Epithelial cell of proximal tubule (primary cell): ENCODE measurements at regions not wholly inside any gene's neighbourhood (a gene's known extent, or its start where the extent isn't known, plus 50 kb on each side); places are given as distances from the start of the nearest gene placed in this dataset.

Experiments used
- DNase-seq: peaks from one replicate; pipeline ENCODE4 v3.0.0-alpha.2; 2011; ENCODE audit warnings: low read depth
- H3K4me3 ChIP-seq: 2 replicates; pipeline ENCODE4 v1.5.1; 2011; ENCODE audit warnings: low read depth, mild to moderate bottlenecking, low read length
- TF ChIP-seq, protein P1 (sequence below): conservative IDR thresholded peaks from 2 replicates; pipeline ENCODE4 v1.5.1; 2012; ENCODE audit warnings: low read depth, mild to moderate bottlenecking, low read length

DNA sequence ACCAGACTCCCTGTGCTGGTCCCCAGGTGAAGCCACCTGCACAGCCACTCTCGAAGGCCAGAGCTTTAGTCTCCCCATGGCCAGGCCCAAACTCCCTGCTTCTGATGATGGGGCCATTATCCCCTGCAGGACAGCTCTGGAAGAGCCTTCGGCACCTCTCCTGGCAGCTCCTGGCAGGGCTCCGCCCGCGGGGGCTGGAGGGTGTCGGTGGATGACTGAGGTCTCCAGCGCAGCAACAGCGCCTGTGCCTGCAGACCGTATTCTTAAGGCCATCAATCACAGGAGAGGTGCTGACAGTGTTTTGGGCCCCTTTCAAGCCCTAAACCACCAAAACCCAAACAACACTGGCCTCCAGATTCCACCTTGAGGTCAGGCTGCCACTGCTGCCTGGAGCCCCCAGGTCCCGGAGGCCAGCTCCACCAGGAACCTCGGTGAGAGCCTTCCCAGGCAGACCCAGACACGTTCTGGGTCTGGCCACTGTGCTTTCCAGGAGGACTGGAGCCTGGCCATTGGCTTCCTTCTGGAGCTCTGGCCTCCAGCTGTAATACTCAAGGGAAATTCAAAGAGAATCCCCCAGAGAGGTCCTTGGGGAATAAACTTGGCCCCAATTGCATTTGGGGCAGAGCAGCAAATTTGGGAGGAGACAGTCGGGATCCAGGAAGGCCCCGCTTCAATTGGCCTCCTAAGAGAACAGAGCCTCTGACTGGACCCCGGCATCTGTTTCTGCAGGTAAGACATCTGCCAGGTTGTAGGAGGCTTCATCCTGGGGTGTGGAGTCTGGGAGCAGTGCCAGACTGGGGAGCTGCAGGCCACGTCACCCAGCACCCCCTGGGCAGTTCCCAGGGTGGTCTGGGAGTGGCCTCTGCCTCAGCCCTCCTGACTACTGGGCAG lies 210.6 kb upstream of the RTL1 start:
- H3K4me3 ChIP-seq, result no peak overlapping the region
- no peak for DNase-seq
- TF ChIP-seq, protein P1, sequence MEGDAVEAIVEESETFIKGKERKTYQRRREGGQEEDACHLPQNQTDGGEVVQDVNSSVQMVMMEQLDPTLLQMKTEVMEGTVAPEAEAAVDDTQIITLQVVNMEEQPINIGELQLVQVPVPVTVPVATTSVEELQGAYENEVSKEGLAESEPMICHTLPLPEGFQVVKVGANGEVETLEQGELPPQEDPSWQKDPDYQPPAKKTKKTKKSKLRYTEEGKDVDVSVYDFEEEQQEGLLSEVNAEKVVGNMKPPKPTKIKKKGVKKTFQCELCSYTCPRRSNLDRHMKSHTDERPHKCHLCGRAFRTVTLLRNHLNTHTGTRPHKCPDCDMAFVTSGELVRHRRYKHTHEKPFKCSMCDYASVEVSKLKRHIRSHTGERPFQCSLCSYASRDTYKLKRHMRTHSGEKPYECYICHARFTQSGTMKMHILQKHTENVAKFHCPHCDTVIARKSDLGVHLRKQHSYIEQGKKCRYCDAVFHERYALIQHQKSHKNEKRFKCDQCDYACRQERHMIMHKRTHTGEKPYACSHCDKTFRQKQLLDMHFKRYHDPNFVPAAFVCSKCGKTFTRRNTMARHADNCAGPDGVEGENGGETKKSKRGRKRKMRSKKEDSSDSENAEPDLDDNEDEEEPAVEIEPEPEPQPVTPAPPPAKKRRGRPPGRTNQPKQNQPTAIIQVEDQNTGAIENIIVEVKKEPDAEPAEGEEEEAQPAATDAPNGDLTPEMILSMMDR, result no peak

DNA sequence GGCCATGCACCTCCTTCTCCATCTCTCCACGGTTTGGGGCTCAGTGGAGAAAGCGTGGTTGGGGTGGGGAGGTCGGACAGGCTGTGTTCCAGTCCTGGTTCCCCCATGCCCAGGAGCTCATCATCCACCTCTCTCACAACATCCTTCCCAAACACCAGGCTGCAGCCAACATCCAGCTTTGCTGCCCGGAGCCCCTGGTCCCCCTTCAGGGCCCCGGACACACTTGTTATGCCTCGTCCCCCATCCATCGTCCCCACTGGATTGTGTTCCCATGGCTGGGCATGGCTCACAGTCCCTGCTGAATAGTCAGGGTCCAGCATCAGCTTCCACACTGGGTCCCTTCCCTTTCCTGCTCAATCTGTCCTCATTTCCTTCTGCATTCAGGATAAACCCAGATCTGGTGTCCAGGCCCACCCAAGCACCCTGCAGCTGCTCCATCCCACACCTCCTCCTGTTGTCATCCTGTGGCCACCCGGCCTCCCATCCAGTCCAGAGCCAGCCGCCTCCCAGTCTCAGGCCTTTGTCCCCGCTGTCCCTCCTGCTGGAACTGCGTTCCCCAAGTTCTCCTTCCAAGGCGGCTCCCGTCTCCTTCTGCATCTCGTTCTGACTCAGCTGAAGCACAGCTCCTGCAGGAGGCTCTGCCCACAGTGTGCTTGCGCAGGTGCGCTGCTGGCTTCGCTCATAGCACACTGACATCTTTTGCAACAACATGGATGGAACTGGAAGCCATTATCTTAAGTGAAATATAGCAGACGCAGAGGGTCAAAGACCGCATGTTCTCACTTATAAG lies 211.4 kb upstream of the RTL1 start:
- TF ChIP-seq, protein P1, result no peak
- H3K4me3 ChIP-seq, result no peak overlapping the region
- DNase-seq, result no peak

DNA sequence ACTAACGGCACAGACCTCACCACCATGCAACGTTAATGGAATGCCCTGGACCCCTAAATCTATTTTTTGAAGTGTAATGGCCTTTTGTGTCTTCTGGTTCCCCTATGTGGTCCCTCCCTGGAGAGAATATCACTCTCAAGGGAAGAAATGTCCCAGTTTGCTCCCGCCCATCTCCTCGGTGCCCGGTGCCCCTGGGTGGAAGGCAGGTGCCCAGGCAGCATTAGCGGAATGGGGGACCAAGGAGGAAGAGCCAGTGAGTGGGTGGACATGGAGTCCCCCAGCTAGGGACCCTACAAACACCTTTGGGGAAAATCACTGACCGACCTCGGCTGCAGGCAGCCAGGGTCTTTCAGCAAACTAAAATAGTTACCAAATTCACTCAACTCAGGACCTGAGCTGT lies 212.1 kb upstream of the RTL1 start:
- H3K4me3 ChIP-seq, result no peak overlapping the region
- no peak for DNase-seq
- TF ChIP-seq, protein P1, result no peak

GRCh38 chr14:101116065-101116464 lies 212.5 kb upstream of the RTL1 start:
- no peak overlapping the region for H3K4me3 ChIP-seq
- TF ChIP-seq, protein P1, result no peak
- no peak for DNase-seq

DNA sequence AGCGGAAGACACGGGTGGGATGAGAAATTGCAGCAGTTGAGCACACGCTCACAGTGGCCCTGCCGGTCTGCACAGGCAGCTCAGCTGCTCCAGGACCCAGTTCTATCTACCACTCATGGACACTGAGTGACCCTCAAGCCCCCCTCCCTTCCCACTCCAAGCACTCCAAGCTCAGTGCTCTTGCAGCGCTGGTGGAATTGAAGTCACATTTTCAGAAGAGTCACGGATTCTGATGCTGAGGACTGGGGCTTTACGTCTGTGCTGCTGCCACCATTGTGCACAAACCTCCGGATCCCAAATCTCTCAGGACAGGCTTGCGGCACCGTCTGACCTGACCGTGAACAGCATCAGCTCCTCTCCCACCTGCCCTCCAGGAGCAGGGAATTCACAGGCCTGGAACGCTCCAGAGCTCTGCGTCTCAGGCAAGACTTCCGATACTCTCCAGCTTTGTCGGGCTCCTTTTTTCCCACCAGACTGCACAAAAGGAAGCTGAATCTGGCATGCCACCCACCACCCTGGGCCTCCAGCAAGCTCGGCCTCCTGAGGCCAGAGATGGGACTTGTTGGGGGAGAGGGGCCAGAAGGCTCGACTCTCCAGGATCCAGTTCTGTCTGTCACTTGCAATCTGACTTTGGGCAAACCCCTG lies 213.1 kb upstream of the RTL1 start:
- TF ChIP-seq, protein P1, result no peak
- DNase-seq, result no peak
- H3K4me3 ChIP-seq, result no peak overlapping the region

DNA sequence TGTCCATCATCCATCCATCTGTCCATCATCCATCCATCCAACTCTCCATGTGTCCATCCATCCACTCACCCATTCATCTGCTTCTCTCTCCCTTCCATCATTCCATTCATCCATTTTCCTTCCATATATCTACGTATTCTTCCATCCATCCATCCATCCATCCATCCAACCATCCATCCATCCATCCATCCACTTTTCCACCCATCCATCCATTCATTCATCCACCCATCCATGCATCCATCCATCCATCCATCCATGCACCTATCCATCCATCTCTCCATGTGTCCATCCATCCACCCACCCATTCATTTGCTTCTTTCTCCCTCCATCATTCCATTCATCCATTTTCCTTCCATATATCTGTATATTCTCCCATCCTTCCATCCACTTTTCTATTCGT lies 214.0 kb upstream of the RTL1 start:
- no peak overlapping the region for H3K4me3 ChIP-seq
- TF ChIP-seq, protein P1, result no peak
- no peak for DNase-seq
